ENCODE measurements at regions not wholly inside any gene's neighbourhood (a gene's known extent, or its start where the extent isn't known, plus 50 kb on each side); places are given as distances from the start of the nearest gene placed in this dataset.

DNA sequence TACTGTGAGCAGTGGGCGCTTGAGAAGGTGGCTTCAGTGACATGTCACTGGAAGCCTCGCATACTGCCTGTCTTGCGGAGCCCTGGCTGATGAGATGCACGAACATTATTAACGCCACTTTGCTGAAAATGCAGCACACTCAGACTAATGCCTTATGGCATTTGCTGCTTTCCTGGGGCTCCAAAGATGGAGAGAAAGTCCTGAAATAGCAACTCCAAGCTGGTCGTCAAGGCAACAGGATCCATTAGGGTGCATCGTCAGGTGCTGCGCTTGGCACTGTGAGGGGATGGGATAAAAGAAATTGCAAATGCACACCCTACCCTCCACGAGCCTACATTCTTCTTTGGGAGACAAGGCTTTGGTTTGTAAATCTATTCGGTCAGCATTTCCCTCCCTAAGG lies 592.5 kb downstream of the TYW1 start:
- H3K4me2 ChIP-seq (ENCODE audit: extremely low read depth, insufficient read depth, low read length) = no peak overlapping the region
- DNase-seq (ENCODE audit: low read depth in 2 of 2) = no peak
- no peak overlapping the region for H3K9ac ChIP-seq (ENCODE audit: insufficient read depth, low read length)
- no peaks in the 10 kb centered on the region for H4K20me1 ChIP-seq (ENCODE audit: control insufficient read depth, extremely low read depth, insufficient read depth, low read length)
- H3K4me3 ChIP-seq (replicated peaks in 1 of 4; ENCODE audit: control extremely low read depth in 1 of 4, insufficient read depth in 1 of 4, low read depth in 3 of 4, low read length in 4 of 4) = no peak overlapping the region
- no peaks in the 10 kb centered on the region for H3K9me3 ChIP-seq (ENCODE audit: control insufficient read depth, insufficient read depth, low read depth, low read length)
- no peaks in the 10 kb centered on the region for H3K36me3 ChIP-seq (ENCODE audit: control insufficient read depth, insufficient read depth, low read length)
- no peak for TF ChIP-seq EZH2 (IDR thresholded peaks at IDR 0.05; ENCODE audit: low read length, missing control alignments)
- TF ChIP-seq, protein P1, sequence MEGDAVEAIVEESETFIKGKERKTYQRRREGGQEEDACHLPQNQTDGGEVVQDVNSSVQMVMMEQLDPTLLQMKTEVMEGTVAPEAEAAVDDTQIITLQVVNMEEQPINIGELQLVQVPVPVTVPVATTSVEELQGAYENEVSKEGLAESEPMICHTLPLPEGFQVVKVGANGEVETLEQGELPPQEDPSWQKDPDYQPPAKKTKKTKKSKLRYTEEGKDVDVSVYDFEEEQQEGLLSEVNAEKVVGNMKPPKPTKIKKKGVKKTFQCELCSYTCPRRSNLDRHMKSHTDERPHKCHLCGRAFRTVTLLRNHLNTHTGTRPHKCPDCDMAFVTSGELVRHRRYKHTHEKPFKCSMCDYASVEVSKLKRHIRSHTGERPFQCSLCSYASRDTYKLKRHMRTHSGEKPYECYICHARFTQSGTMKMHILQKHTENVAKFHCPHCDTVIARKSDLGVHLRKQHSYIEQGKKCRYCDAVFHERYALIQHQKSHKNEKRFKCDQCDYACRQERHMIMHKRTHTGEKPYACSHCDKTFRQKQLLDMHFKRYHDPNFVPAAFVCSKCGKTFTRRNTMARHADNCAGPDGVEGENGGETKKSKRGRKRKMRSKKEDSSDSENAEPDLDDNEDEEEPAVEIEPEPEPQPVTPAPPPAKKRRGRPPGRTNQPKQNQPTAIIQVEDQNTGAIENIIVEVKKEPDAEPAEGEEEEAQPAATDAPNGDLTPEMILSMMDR (conservative IDR thresholded peaks at IDR 0.05 in 1 of 2, IDR thresholded peaks at IDR 0.05 in 1 of 2; ENCODE audit: low read depth in 1 of 2, low read length in 2 of 2) = no peak
- H3K4me1 ChIP-seq (ENCODE audit: control insufficient read depth, extremely low read depth, insufficient read depth, low read length) = no peaks in the 10 kb centered on the region
- no peaks in the 10 kb centered on the region for H3K79me2 ChIP-seq (ENCODE audit: control insufficient read depth, insufficient read depth, low read length)
- no peak overlapping the region for H2AFZ ChIP-seq (ENCODE audit: low read length)
- H3K27ac ChIP-seq (ENCODE audit: insufficient read depth, low read length) = no peak overlapping the region
- H3K27me3 ChIP-seq (ENCODE audit: control insufficient read depth, insufficient read depth, low read length) = no peaks in the 10 kb centered on the region

DNA sequence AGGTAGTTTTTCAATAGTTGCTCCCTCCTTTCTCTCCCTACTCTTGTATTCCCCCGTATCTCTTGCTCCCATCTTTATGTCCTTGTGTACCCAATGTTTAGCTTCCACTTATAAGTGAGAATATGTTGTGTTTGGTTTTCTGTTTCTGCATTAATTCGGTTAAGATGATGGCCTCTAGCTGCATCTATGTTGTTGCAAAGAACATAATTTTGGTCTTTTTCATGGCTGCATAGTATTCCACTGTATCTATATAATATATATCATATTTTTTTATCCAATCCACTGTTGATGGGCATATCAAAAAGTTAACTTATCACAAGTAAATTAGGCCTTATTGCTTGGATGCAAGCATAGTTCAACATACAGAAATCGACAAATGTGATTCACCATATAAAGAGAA lies 594.0 kb downstream of the TYW1 start:
- no peak for DNase-seq (ENCODE audit: low read depth in 2 of 2)
- H3K79me2 ChIP-seq (ENCODE audit: control insufficient read depth, insufficient read depth, low read length) = no peaks in the 10 kb centered on the region
- no peaks in the 10 kb centered on the region for H3K27me3 ChIP-seq (ENCODE audit: control insufficient read depth, insufficient read depth, low read length)
- H3K9me3 ChIP-seq (ENCODE audit: control insufficient read depth, insufficient read depth, low read depth, low read length) = no peaks in the 10 kb centered on the region
- TF ChIP-seq EZH2 (IDR thresholded peaks at IDR 0.05; ENCODE audit: low read length, missing control alignments) = no peak
- TF ChIP-seq, protein P1 (conservative IDR thresholded peaks at IDR 0.05 in 1 of 2, IDR thresholded peaks at IDR 0.05 in 1 of 2; ENCODE audit: low read depth in 1 of 2, low read length in 2 of 2) = no peak
- H3K4me1 ChIP-seq (ENCODE audit: control insufficient read depth, extremely low read depth, insufficient read depth, low read length) = no peaks in the 10 kb centered on the region
- no peak overlapping the region for H3K4me2 ChIP-seq (ENCODE audit: extremely low read depth, insufficient read depth, low read length)
- no peak overlapping the region for H3K27ac ChIP-seq (ENCODE audit: insufficient read depth, low read length)
- no peaks in the 10 kb centered on the region for H3K36me3 ChIP-seq (ENCODE audit: control insufficient read depth, insufficient read depth, low read length)
- no peak overlapping the region for H2AFZ ChIP-seq (ENCODE audit: low read length)
- no peak overlapping the region for H3K9ac ChIP-seq (ENCODE audit: insufficient read depth, low read length)
- no peak overlapping the region for H3K4me3 ChIP-seq (replicated peaks in 1 of 4; ENCODE audit: control extremely low read depth in 1 of 4, insufficient read depth in 1 of 4, low read depth in 3 of 4, low read length in 4 of 4)
- no peaks in the 10 kb centered on the region for H4K20me1 ChIP-seq (ENCODE audit: control insufficient read depth, extremely low read depth, insufficient read depth, low read length)

DNA sequence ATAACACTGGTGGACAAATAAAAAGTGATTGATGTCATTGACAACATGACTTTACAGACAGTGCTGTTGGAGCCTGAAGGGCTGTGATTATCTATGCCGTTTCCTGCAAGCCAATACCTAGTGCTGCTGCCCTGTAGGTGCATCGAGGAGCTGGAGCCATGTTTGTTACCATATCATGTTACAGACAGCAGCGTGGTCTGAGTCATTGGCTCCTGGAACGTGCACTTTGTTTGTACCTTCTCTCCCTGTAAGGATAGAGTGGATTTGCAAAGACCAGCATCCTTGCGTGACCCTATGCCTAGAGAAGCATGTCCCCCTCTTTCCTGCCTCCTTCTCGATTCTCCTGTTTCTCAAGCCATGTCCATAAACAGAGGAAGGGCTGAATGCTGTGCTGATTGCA lies 597.2 kb downstream of the TYW1 start:
- TF ChIP-seq EZH2 (IDR thresholded peaks at IDR 0.05; ENCODE audit: low read length, missing control alignments) = no peak
- TF ChIP-seq, protein P1 (conservative IDR thresholded peaks at IDR 0.05 in 1 of 2, IDR thresholded peaks at IDR 0.05 in 1 of 2; ENCODE audit: low read depth in 1 of 2, low read length in 2 of 2) = no peak
- no peak overlapping the region for H2AFZ ChIP-seq (ENCODE audit: low read length)
- H3K27me3 ChIP-seq (ENCODE audit: control insufficient read depth, insufficient read depth, low read length) = no peaks in the 10 kb centered on the region
- H3K9me3 ChIP-seq (ENCODE audit: control insufficient read depth, insufficient read depth, low read depth, low read length) = no peaks in the 10 kb centered on the region
- DNase-seq (ENCODE audit: low read depth in 2 of 2) = no peak
- no peak overlapping the region for H3K4me3 ChIP-seq (replicated peaks in 1 of 4; ENCODE audit: control extremely low read depth in 1 of 4, insufficient read depth in 1 of 4, low read depth in 3 of 4, low read length in 4 of 4)
- H3K4me1 ChIP-seq (ENCODE audit: control insufficient read depth, extremely low read depth, insufficient read depth, low read length) = no peaks in the 10 kb centered on the region
- H3K36me3 ChIP-seq (ENCODE audit: control insufficient read depth, insufficient read depth, low read length) = no peaks in the 10 kb centered on the region
- no peaks in the 10 kb centered on the region for H4K20me1 ChIP-seq (ENCODE audit: control insufficient read depth, extremely low read depth, insufficient read depth, low read length)
- H3K4me2 ChIP-seq (ENCODE audit: extremely low read depth, insufficient read depth, low read length) = no peak overlapping the region
- no peak overlapping the region for H3K9ac ChIP-seq (ENCODE audit: insufficient read depth, low read length)
- no peaks in the 10 kb centered on the region for H3K79me2 ChIP-seq (ENCODE audit: control insufficient read depth, insufficient read depth, low read length)
- no peak overlapping the region for H3K27ac ChIP-seq (ENCODE audit: insufficient read depth, low read length)

Data from fibroblast of lung (primary cell).